PC-3 (cell line): ENCODE measurements at regions not wholly inside any gene's neighbourhood (a gene's known extent, or its start where the extent isn't known, plus 50 kb on each side); places are given as distances from the start of the nearest gene placed in this dataset.

Source experiments
- ATAC-seq: fragments of 200-7000 bp; cut with Tn5 transposase; 2 replicates; pipeline ENCODE4 v1.9.1; 2020; ENCODE audit warnings: mild to moderate bottlenecking, moderate library complexity
- BruUV-seq: library from RNA; stranded (reverse); fragments of 400-500 nt; replicated peaks from 2 replicates; lab custom pipeline; 2021; lab: Mats Ljungman, UMichigan
- CTCF ChIA-PET: fragments of 300-600 bp; sonication (Branson Sonifier 250); formaldehyde crosslinking; loops from one replicate; lab custom pipeline; 2022; ENCODE audit warnings: antibody characterized with exemption; lab: Charles Lee
- POLR2A ChIA-PET: fragments of 300-600 bp; sonication (Branson Sonifier 250); formaldehyde crosslinking; loops from one replicate; lab custom pipeline; 2022; ENCODE audit warnings: antibody characterized with exemption; ENCODE audit not compliant: unreplicated experiment; lab: Charles Lee
- DNase-seq: peaks from one replicate; pipeline ENCODE4 v3.0.0-alpha.2; 2015
- H2AFZ ChIP-seq: fragments of 300-600 bp; sonication (generic); 2 replicates; pipeline ENCODE4 v1.6.0; 2016; ENCODE audit warnings: antibody characterized with exemption, low read length
- H3F3A ChIP-seq: fragments of 300-600 bp; sonication (generic); one replicate; pipeline ENCODE4 v1.6.0; 2017; ENCODE audit warnings: antibody characterized with exemption, low read length, control low read depth, mild to moderate bottlenecking; ENCODE audit not compliant: unreplicated experiment
- H3K27ac ChIP-seq: fragments of 300-600 bp; sonication (generic); 2 replicates; pipeline ENCODE4 v1.5.1; 2016; ENCODE audit warnings: mild to moderate bottlenecking, low read length
- H3K27me3 ChIP-seq: fragments of 300-600 bp; sonication (generic); 2 replicates; pipeline ENCODE4 v1.6.1; 2016; ENCODE audit warnings: low read length, mixed read lengths
- H3K36me3 ChIP-seq: fragments of 300-600 bp; sonication (generic); 2 replicates; pipeline ENCODE4 v1.6.1; 2016; ENCODE audit warnings: low read depth, mixed run types, low read length, mixed read lengths
- H3K4me1 ChIP-seq: fragments of 300-600 bp; sonication (generic); 2 replicates; pipeline ENCODE4 v1.5.1; 2016; ENCODE audit warnings: low read length; ENCODE audit not compliant: insufficient read depth
- H3K4me2 ChIP-seq: fragments of 300-600 bp; sonication (generic); 2 replicates; pipeline ENCODE4 v1.6.0; 2016; ENCODE audit warnings: low read length
- H3K4me3 ChIP-seq: fragments of 300-600 bp; sonication (generic); 2 replicates; pipeline ENCODE4 v1.5.1; 2016; ENCODE audit warnings: mild to moderate bottlenecking, low read length, mixed read lengths
- H3K79me2 ChIP-seq: fragments of 300-600 bp; sonication (generic); 2 replicates; pipeline ENCODE4 v1.6.1; 2017; ENCODE audit warnings: low read length, mixed read lengths
- H3K9ac ChIP-seq: fragments of 300-600 bp; sonication (generic); 2 replicates; pipeline ENCODE4 v1.6.0; 2016; ENCODE audit warnings: mild to moderate bottlenecking, low read length
- H3K9me2 ChIP-seq: fragments of 300-600 bp; sonication (generic); replicated peaks from 2 replicates; pipeline ENCODE4 v1.6.1; 2016; ENCODE audit warnings: mixed run types, low read length, mixed read lengths
- H3K9me3 ChIP-seq: fragments of 300-600 bp; sonication (generic); 2 replicates; pipeline ENCODE4 v1.6.1; 2016; ENCODE audit warnings: low read length, mixed read lengths
- H4K20me1 ChIP-seq: fragments of 300-600 bp; sonication (generic); 2 replicates; pipeline ENCODE4 v1.6.1; 2016; ENCODE audit warnings: low read length, mixed read lengths
- EZH2 ChIP-seq: fragments of 300-600 bp; sonication (generic); IDR thresholded peaks from one replicate; pipeline ENCODE4 v1.6.1; 2017; ENCODE audit warnings: antibody characterized with exemption, mild to moderate bottlenecking, low read length; ENCODE audit not compliant: unreplicated experiment
- EZH2phosphoT487 ChIP-seq: fragments of 300-600 bp; sonication (generic); IDR thresholded peaks from 2 replicates; pipeline ENCODE4 v1.6.1; 2018; ENCODE audit warnings: mild to moderate bottlenecking, antibody characterized with exemption, low read length, borderline replicate concordance
- intact Hi-C: fragments of 100-400 bp; cut with micrococcal nuclease; formaldehyde crosslinking; loops from 2 replicates; pipeline ENCODE4 v1.9.0; 2023
- TF ChIP-seq, protein P1 (sequence below): fragments of 300-600 bp; sonication (generic); conservative IDR thresholded peaks from 2 replicates; pipeline ENCODE4 v1.5.1; 2017; ENCODE audit warnings: antibody characterized with exemption, low read depth, mild to moderate bottlenecking, low read length

DNA sequence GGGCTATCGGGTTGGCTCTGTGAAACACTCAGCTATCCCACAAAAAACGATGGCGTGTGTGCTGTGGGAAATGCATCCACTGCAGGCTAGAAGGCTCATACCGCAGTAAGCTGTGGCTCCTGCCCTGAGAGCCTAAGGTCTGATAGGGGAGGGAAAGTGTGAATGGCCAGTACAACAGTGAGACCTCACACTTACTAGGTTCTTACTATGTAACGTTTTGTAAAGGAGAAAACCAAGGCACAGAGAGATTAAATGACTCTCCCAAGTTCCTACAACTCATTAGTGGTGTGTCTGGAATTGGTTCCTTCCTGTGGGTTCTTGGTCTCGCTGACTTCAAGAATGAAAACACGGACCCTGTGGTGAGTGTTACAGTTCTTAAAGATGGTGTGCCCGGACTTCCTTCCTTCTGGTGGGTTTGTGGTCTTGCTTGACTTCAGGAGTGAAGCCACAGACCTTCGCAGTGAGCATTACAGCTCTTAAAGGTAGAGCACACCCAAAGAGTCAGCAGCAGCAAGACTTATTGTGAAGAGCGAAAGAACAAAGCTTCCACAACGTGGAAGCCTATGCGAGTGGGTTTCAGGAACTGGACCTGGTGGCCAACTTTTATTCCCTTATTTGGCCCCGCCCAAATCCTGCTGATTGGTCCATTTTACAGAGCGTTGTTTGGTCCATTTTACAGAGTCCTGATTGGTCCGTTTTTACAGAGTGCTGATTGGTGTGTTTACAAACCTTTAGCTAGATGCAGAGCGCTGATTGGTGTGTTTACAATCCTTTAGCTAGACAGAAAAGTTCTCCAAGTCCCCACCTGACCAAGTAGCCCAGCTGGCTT lies 161.7 kb downstream of the POLR2M start:
- POLR2A ChIA-PET = no interaction called here

DNA sequence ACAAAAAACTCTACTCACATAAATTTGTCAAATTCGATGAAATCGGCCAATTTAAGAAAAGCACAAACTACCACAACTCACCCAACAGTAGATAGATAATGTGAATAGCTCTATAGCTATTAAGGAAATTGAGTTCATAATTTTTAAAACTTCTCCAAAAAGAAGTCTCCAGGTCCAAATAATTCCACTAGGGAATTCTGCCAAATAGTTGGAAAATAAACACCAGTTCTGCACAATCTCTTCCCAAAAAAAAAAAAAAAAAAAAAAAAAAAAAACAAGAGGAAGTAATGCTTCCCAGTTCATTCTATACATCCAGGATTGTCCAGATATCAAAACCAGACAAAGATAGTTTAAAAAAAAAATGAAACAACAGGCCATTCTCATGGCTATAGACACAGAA lies 164.2 kb downstream of the POLR2M start:
- Histone ChIP-seq H3K36me3 (no peaks in the 10 kb centered on the region; the same call in 1 of the 2 replicates), H3K27ac (no peak overlapping the region), H3K27me3 (no peaks in the 10 kb centered on the region), H3K9me2 (no peaks in the 10 kb centered on the region), H3K4me2 (no peak overlapping the region), H3K9me3 (no peaks in the 10 kb centered on the region), H2AFZ (no peak overlapping the region), H4K20me1 (no peaks in the 10 kb centered on the region), H3F3A (no peaks in the 10 kb centered on the region), H3K4me3 (no peak overlapping the region), H3K9ac (no peak overlapping the region), H3K4me1 (peaks cover 21% of the 10 kb centered on the region), H3K79me2 (no peaks in the 10 kb centered on the region)
- DNase-seq (no peak), ATAC-seq (no peak)
- TF ChIP-seq EZH2phosphoT487 = no peak
- no peak for TF ChIP-seq EZH2
- TF ChIP-seq, protein P1, sequence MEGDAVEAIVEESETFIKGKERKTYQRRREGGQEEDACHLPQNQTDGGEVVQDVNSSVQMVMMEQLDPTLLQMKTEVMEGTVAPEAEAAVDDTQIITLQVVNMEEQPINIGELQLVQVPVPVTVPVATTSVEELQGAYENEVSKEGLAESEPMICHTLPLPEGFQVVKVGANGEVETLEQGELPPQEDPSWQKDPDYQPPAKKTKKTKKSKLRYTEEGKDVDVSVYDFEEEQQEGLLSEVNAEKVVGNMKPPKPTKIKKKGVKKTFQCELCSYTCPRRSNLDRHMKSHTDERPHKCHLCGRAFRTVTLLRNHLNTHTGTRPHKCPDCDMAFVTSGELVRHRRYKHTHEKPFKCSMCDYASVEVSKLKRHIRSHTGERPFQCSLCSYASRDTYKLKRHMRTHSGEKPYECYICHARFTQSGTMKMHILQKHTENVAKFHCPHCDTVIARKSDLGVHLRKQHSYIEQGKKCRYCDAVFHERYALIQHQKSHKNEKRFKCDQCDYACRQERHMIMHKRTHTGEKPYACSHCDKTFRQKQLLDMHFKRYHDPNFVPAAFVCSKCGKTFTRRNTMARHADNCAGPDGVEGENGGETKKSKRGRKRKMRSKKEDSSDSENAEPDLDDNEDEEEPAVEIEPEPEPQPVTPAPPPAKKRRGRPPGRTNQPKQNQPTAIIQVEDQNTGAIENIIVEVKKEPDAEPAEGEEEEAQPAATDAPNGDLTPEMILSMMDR = no peak
- ChIA-PET POLR2A (no interaction called here), CTCF (interaction anchor here (0.7 kb wide), 1 partner anchor 123 kb away, joined by 10 read pairs; no protein-coding TSS in a partner anchor)
- intact Hi-C loops = loop anchor here (5.0 kb wide), 2 partner anchors 52 to 97 kb away; no protein-coding TSS in a partner anchor
- BruUV-seq = no TSS peak

More for the DNA sequence above, 161.7 kb downstream of the POLR2M start:
- no peak overlapping the region for H3K4me3 ChIP-seq
- no peak overlapping the region for H3K9ac ChIP-seq
- no peaks in the 10 kb centered on the region for H3K27me3 ChIP-seq
- no peak overlapping the region for H3K4me2 ChIP-seq
- TF ChIP-seq EZH2 (no peak), EZH2phosphoT487 (no peak)
- TF ChIP-seq, protein P1 = no peak
- no peak overlapping the region for H3K27ac ChIP-seq
- no peaks in the 10 kb centered on the region for H3K9me3 ChIP-seq
- no peaks in the 10 kb centered on the region for H3K79me2 ChIP-seq
- no peaks in the 10 kb centered on the region for H3K9me2 ChIP-seq
- DNase-seq (no peak), ATAC-seq (no peak)
- no TSS peak for BruUV-seq
- H4K20me1 ChIP-seq = no peaks in the 10 kb centered on the region
- no peak overlapping the region for H2AFZ ChIP-seq
- intact Hi-C loops = loop anchor here (10.0 kb wide), 1 partner anchor 317 kb away; no protein-coding TSS in a partner anchor
- CTCF ChIA-PET = no interaction called here
- no peaks in the 10 kb centered on the region for H3F3A ChIP-seq
- peaks cover 5% of the 10 kb centered on the region; the same call in 1 of the 2 replicates for H3K4me1 ChIP-seq
- no peaks in the 10 kb centered on the region; the same call in 1 of the 2 replicates for H3K36me3 ChIP-seq
